ENCODE measurements at regions not wholly inside any gene's neighbourhood (a gene's known extent, or its start where the extent isn't known, plus 50 kb on each side); places are given as distances from the start of the nearest gene placed in this dataset.

GRCh38 chr9:7871977-7872730, 72.6 kb upstream of the DMAC1 start:
- TF ChIP-seq POLR2AphosphoS5 (IDR thresholded peaks at IDR 0.05) (no peak), POLR2A (IDR thresholded peaks at IDR 0.05) (no peak), CTCF (IDR thresholded peaks at IDR 0.05) (no peak), EP300 (IDR thresholded peaks at IDR 0.05) (no peak)

Measured in gastroesophageal sphincter (tissue), 3 donors.